NCI-H2196 (cell line): ENCODE measurements at regions not wholly inside any gene's neighbourhood (a gene's known extent, or its start where the extent isn't known, plus 50 kb on each side); places are given as distances from the start of the nearest gene placed in this dataset.
A peak's percentile ranks its signal among the peaks of the same experiment; 100 is the strongest.

Source experiments
- DNase-seq: peaks from one replicate; lab custom pipeline; 2025; ENCODE audit not compliant: unreplicated experiment; lab: John Stamatoyannopoulos, UW

DNA sequence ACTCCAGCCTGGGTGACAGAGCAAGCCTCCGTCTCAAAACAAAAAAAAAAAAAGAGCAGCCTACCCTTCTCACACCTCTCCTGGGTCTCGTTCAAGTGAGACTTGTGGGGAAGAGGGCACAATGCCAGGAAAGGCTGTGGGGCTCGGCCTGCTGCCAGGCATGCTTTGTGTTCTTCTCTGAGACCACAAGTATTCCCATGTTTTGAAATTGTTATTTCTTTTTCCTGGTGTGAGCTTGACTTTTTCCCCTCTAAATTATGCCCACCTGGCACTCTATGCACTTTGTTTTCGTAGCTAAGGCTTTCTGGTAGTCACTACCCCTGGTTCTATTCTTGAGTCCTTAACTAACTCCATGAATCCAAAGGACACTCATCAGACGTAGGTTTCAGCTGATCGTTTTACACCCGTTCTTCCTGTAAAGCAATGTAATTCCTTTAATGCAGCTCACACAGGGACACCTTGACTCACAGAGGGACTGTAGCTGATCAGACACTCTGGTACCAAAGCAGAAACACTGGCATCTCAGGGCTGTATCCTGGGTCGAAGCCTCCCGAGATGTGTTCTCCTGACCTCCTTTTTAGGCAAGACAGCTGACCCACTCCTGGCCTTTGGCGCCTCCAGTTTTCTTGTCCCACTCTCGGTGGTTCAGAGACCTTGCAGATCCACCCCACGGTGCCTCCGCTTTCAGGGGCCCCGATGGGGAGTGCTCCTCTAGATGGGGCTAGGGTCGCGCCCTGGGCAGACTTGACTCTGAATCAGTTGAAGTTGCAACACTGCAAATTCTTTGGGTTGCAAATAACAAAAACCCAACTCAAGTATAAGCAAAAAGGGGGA lies 193.3 kb upstream of the AGAP1 start:
- peak; percentile 62 for DNase-seq

DNA sequence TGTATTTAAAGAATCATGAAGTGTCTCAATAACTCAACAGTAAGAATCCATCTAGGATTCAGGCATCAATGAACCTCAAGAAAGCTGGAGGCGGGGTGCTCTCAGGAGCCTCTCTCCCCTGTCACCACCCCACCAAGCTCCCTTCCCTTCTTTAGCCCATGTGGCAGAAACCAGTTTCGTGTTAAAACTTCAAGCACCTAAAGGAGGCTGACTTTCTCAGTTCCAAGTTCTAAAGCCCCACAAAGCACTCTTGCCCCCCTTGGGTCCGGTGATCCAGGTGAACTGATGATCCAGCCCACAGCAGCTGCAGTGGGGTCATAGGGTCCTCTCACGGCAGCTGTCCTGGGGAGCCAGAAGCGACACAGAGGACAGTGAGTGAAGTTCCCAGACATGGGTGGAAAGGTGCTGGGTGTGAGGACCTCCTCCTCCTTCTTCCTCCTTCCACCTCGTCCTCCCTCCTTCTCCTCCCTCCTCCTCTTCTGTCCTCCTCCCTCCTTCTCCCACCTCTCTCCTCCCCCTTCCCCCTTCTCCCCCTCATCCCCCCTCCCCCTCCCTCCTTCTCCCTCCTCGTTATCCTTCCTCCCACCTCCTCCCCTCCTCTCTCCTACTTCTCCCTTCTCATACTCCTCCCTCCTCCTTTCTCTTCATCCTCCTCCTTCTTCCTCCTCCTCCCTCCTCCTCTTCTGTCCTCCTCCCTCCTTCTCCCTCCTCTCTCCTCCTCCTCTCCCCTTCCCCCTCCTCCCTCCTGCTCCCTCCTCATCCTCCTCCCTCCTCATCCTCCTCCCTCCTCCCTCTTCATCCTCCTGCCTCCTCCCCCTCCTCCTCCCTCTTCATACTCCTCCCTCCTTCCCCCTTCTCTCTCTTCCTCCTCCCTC lies 192.4 kb upstream of the AGAP1 start:
- DNase-seq, result no peak

DNA sequence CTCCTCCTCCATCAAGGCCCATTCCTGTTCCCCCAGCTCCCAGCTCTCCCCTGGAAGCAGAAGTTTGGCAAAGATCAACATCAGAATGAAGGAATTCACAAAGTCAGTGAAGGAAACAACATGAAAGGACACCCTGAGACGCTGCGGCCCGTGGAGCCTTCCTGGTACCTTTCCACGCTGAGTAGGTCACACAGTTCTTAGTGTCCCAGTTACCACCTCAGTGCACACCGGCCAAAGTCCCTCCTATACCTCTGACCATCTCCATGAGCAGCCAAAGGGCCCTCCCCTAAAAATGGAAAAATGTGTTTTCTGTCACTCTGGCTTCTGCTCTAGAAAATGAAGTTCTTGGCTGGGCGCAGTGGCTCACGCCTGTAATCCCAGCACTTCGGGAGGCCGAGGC lies 191.6 kb upstream of the AGAP1 start:
- DNase-seq, result no peak

DNA sequence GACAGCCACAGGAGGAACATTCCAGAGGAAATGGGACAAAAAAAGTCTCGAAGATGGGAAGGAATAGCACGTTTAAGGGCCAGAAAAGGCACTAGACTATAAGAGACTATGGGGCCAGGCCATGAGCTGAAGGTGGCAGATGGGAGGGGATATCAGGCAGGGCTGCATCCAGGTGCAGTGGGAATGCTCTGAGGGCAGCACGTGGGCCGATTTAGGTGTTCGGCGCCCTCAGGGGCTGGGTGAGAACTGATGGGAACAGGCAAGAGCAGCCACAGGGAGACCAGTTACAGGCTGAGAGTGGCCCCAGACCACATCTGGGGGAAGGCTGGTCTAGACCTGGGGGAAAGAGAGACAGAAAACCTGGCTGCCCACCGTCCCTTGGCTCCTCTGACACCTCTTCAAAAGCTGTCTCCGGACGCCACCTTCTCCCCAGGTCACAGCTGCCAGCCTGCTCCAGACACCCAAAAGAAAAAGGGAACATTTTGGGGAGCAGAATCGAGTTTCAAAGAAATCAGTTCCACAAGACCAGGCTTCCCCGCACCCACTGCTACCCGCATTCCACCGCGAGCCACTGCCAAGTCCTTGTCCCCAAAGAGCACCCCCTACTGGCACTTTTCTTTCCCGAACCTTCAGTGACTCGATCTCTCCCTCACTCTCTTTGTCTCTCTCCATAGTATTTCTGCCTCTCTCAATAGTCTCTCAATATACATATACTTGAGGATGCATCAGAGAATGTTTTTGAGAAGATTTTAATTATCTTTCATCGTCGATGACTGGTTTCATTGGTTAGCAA lies 190.1 kb upstream of the AGAP1 start:
- DNase-seq, result no peak

DNA sequence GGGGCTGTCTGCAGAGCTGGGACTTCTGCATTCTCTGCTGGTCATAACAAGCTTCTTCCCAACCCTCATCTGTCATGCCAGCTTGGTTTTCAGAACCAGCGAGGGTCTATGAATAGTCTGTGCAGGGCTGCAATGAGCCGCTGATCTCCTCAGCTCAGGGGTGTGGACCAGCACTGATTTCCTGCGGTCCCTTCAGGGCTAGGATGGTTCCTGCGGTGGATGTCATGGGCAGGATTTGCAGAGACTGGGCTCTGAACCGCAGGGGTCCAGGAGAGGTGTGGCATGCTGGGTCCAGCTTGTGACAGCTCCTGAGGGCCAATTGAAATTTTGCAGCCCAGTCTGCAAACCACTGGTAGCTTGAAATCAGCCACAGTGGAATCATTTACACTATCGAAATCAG lies 188.2 kb upstream of the AGAP1 start:
- DNase-seq, result no peak

DNA sequence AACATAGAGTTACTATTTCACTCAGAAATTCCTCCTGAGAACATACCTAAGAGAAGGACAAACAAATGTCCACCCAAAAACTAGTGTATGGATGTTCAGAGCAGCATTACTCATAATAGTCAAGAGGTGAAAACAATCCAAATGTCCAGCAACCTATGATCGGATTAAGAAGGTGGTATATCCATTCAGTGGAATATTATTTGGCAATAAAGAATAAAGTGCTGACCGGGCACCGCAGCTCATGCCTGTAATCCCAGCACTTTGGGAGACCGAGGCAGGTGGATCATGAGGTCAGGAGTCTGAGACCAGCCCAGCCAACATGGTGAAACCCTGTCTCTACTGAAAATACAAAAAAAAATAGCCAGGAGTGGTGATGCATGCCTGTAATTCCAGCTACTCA lies 182.8 kb upstream of the AGAP1 start:
- DNase-seq, result no peak

DNA sequence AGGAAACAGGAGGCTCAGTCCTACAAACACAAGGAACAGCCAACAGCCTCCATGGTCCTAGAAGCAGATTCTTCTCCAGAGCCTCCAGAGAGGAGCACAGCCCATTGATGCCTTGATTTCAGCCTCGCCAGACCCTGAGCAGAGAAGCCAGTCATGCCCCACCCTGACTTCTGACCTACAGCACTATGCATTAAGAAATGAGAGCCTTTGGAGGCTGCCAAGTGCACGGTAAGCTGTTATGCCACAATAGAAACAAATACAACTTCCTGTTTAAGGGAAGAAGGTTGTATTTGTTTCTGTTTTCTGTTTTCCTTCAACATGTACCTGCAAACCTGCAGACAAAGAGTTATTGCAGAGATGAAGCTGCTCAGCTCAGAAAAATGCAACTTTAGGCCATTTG lies 181.3 kb upstream of the AGAP1 start:
- no peak for DNase-seq

DNA sequence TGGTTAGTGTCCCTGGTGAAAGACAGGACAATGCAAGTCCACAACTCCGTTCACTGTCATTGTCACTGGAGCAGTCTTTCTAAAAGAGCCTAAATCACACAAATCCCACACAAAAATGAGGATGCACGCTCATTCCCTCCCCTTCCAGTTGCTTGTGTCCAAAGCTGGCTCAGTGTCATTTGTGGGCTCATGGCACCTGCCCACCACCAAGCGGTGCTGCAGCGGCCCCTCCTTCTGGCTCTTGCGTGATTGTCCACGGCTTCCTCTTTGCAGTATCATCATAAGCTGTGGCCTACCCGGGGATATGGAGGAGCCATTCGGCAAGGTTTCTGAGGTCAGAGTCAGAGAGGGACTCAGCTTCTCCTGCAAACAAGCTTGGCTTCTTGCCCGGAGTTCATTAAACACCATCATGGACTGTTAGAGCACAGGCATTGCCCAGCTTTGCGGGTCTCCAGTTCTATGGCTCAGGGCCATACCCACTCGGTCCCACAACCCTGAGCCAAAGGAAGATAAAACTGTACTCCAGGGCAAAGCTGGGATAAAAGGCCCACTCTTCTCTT lies 179.4 kb upstream of the AGAP1 start:
- DNase-seq, result peak; percentile 63

DNA sequence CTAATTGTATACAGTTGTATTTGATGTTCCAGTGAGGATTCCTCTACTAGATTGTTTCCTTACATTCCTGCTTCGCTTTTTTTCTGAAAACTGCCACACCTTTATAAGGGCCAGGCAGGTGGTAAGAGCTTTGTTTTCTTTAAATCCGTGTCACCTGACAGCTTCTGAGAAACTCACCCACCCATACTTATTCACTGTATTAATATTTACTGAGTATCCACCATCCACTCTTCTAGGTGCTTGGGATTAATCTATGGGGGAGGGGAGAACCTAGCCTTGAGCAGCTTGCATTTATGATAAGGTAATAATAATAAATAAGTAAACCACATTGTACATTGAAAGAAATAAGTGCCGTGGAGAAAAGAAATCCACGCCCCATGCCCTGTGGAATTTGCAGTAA lies 174.7 kb upstream of the AGAP1 start:
- no peak for DNase-seq

DNA sequence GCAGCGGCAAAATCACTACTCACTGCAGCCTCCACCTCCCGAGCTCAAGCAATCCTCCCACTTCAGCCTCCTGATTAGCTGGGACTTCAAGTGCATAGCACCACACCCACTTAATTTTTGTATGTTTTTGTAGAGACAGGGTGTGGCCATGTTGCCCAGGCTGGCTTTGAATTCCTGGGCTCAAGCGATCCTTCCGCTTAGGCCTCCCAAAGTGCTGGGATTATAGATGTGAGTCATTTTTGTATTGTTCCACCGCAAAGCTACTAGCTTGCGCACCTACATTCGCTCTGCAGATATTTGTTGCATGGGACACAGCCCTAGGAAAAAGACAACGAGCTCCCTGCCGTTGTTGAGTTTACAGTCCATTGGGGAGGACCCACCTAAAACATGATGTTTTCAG lies 173.5 kb upstream of the AGAP1 start:
- no peak for DNase-seq

DNA sequence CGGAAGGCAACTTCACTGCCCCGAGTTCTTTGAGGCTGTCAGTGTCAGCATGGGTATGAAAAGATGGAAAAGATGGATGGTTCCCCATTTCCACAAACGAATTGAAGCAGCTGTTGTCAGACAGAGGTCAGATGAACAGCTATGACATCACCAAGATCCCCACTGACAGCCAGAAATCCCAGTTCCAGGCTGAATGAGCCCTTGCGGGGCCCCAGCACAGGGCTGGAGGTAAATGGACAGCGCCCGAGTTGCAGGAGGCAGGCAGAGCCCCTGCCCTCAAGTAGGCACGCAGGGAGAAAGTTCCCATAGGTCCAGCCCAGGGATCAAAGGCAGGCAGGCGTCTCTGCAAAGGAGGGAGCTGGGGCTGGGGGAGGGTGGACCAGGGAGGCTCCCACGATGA lies 169.5 kb upstream of the AGAP1 start:
- no peak for DNase-seq

DNA sequence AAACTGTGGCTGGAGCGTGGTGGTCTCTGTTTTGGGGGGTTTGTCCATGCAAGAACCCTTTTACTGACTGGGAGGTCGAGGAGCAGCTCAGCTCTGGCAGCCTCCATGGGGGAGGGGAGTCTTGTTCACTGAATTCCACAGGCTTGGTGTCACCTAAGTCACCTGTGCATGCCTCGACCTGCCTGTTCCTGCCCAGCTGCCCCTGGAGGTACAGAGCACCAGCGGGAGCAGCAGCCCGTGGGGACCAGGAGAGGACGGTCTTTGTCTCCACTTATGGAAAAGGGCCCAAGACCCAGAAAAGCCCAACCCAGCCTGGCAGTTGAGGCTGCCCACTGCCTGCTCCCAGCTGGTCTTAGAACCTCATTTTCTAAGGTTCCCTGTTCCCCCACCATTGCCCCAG lies 168.7 kb upstream of the AGAP1 start:
- no peak for DNase-seq

DNA sequence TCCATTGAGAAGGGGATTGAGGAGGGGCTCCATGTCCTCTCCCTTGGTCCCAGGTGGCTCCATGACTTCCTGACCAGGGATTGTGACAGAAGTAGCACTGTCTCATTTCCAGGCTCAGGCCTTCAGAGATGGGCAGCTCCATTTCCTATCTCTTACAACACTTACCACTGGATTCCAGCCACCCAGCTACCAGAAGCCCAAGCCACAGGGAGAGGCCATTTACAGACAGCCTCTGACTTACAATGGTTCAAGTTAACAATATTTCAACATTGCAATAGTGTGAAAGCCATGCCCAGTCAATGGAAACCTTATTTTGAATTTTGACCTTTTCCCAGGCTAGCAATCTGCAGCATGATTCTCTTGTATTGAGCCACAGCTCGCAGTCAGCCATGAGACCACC lies 164.9 kb upstream of the AGAP1 start:
- no peak for DNase-seq

DNA sequence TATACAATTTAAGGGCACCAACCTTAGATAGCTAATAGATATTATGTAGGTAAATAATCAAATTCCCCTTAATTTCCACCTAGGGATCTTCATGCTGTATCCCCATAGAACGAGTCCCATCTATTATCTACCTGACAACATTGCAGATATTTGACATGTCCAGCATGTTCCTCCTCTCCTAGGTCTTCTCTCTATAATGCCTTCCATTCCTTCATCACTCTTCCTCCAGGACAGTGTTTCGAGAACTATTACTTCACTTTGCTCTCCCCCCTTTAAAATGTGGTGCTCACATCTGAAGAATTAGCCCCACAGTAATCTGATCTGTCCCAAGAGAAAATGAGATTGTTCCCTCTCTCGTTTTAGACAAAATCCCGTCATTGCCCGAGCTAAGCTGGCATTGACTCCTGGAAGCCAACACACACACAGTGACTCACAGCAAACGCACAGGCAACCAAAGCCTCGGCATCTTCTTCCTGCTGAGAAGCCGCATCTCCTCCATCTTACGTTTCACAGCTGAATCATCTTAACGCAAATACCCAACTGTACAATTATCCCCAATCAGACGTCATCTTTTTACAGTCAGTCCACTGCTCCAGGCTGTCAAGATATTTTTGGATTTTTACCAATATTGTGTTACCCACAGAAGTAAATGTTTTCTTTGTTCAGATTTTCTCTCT lies 162.9 kb upstream of the AGAP1 start:
- peak; percentile 55 for DNase-seq

DNA sequence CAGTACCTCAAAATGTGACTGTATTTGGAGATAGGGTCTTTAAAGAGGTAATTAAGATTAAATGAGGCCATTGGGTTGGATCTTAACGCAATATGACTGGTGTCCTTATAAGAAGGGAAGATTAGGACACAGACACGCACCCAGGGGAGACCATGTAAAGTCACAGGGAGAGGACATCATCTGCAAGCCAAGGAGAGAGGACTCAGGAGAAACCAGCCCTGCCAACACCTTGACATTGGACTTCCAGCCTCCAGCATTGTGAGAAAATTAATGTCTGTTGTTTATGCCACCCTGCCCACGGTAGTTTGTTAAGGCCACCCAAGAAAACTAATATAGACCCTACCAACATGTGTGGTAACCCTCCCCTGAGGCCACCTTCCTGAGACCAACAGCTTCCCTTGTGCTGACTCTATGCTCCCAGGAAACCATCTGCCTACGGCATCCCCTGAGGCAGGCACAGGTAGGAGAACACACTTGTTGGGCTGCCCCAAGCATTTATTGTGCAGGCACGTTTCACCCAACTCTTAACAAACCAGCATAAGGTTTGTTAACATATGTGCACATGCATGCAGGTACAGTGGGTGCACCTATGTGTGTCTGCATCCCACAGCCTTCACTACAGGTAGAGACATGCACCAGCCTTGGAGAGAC lies 161.5 kb upstream of the AGAP1 start:
- no peak for DNase-seq

DNA sequence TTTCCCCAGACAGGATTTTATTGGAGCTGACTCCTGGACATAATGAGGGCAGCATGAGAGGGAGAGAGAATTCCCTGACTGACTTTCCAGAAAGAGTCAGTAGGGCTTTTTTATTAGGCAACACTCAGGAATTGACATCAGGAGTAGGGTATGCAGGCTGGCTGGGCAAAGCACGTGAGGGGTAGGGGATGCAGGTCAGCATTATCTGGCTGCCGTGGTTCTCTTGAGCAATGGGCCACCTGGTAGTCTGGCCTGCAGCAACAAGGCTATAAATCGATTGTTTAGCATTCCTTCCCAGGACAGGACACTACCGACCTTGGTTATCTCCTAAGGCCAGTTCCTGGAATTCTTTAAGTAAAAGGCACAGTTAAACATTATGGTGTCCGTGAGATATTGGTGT lies 160.8 kb upstream of the AGAP1 start:
- DNase-seq, result no peak

DNA sequence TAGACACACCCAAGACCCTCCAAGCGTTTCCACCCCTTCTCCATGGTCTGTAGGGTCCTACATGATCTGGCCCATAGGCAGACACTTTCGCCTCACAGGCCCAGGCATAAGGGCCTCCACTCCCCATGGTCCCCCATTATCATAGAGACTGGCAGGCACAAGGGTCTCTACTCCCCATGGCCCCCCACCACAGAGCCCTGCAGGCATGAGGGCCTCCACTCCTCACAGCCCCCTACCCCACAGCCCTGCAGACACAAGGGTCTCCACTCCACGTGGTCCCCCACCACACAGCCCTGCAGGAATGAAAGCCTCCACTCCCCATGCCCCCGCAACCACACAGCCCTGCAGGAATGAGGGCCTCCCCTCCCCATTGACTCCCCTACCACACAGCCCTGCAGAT lies 159.7 kb upstream of the AGAP1 start:
- no peak for DNase-seq

DNA sequence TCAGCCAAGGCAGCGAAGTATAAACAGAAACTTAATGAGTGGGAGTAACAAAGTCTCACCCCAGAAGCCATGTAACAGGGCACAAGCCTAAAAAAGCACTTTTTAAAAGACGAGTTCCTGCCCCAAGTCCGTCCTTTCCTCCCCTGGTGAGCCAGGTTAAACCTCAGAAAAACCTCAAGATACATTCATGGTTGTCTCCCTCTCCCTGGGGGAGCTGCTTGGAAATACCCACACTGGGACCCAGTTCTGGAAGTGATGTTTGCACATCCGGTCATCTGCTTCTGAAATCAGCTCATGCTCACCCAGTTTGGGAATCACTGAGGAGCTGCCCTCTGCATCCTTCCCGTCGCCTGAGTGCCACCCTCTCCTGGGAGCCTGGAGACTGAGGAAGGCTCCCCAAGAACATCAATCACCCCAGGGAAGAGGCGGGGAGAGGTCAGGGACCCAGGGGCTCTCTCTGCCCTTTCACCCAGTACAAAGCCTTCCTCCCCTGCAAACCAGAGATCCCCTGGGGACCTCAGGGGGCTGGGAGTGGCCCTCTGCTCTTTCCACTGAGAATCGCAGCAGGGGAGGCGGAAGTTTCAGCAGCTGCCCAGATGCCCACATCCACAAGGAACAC lies 150.6 kb upstream of the AGAP1 start:
- no peak for DNase-seq

DNA sequence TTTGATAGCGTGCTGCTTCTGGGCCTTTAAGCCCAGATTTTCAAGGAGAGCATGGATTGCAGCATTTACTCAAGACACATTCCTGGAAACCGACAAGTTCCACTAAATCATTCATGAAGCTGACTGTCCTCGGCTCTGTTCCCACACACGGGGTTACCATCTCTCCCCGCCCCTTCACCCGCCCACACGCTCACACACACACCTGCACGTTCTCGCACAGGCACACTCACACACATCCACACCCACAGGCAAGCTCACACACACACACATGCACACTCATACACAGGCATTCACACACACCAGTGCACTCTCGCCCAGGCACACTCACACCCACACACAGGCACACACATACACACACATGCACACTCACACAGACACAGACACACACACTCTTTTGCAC lies 150.0 kb upstream of the AGAP1 start:
- DNase-seq, result no peak

DNA sequence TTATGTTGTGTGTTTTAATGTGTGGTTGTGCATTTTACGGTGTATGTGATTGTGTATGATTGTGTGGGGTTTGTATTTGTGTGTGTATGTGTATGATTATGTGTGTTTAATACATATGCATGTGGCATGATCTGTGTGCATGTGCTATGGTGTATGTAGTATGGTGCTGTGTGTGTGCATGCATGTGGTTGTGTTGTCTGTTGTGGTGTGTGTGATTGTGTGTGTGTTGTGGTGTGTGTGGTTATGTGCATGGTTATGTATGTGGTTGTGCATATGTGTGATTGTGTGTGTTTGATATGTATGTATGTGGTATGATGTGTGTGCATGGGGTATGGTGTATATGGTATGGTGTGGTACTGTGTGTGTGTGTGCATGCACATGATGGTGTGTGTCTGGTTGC lies 148.1 kb upstream of the AGAP1 start:
- no peak for DNase-seq
